HG02981 (cell line): ENCODE measurements at regions not wholly inside any gene's neighbourhood (a gene's known extent, or its start where the extent isn't known, plus 50 kb on each side); places are given as distances from the start of the nearest gene placed in this dataset.
"Not testable (repeated sequence)": the region's sequence is repeated elsewhere in the genome, so short reads cannot be mapped to it uniquely, and the experiment has no call there.

Experiments
- ATAC-seq: cut with Tn5 transposase; IDR thresholded peaks from one replicate; pipeline ENCODE4 v1.9.1; 2021; ENCODE audit warnings: mild to moderate bottlenecking, moderate library complexity; ENCODE audit not compliant: unreplicated experiment

GRCh38 chr3:4897765-4898453 is 81.3 kb upstream of the BHLHE40 start:
- ATAC-seq = no peak

- peak; percentile 98 for ATAC-seq
These were observed 80.6 kb upstream of the BHLHE40 start for GRCh38 chr3:4898454-4899313.

GRCh38 chr3:4899710-4900109 is 79.5 kb upstream of the BHLHE40 start:
- ATAC-seq = no peak

- no peak for ATAC-seq
These were observed 78.9 kb upstream of the BHLHE40 start for GRCh38 chr3:4900298-4900697.

- ATAC-seq = no peak
These were observed 74.2 kb upstream of the BHLHE40 start for GRCh38 chr3:4904811-4905695.

- peak; percentile 58 for ATAC-seq
These were observed 73.1 kb upstream of the BHLHE40 start for GRCh38 chr3:4906107-4906621.

GRCh38 chr3:4907050-4907449 is 72.2 kb upstream of the BHLHE40 start:
- no peak for ATAC-seq

GRCh38 chr3:4907643-4908432 is 71.4 kb upstream of the BHLHE40 start:
- no peak for ATAC-seq

GRCh38 chr3:4908433-4909156 is 70.6 kb upstream of the BHLHE40 start:
- no peak for ATAC-seq

- no peak for ATAC-seq
These were observed 64.8 kb upstream of the BHLHE40 start for GRCh38 chr3:4914464-4914863.

- ATAC-seq = not testable (repeated sequence)
These were observed 57.6 kb upstream of the BHLHE40 start for GRCh38 chr3:4921589-4921988.

GRCh38 chr3:4926892-4927291 is 52.3 kb upstream of the BHLHE40 start:
- ATAC-seq = no peak

- no peak for ATAC-seq
These were observed 50.9 kb upstream of the BHLHE40 start for GRCh38 chr3:4928277-4928789.
